ENCODE measurements at regions not wholly inside any gene's neighbourhood (a gene's known extent, or its start where the extent isn't known, plus 50 kb on each side); places are given as distances from the start of the nearest gene placed in this dataset.

GRCh38 chr6:113587078-113587699, 270.0 kb upstream of the MARCKS start:
- no peak for DNase-seq (ENCODE audit: low read depth in 2 of 3, low spot score in 1 of 3)

- DNase-seq (ENCODE audit: low read depth in 2 of 3, low spot score in 1 of 3): no peak
Measured at GRCh38 chr6:113588646-113589045, 268.5 kb upstream of the MARCKS start.

- DNase-seq (ENCODE audit: low read depth in 2 of 3, low spot score in 1 of 3): no peak
Measured at GRCh38 chr6:113591896-113592827, 265.0 kb upstream of the MARCKS start.

- DNase-seq (ENCODE audit: low read depth in 2 of 3, low spot score in 1 of 3): no peak
Measured at GRCh38 chr6:113594726-113595125, 262.4 kb upstream of the MARCKS start.

- DNase-seq (ENCODE audit: low read depth in 2 of 3, low spot score in 1 of 3): no peak
Measured at GRCh38 chr6:113595911-113596376, 261.2 kb upstream of the MARCKS start.

GRCh38 chr6:113596387-113597230, 260.5 kb upstream of the MARCKS start:
- no peak for DNase-seq (ENCODE audit: low read depth in 2 of 3, low spot score in 1 of 3)

- no peak for DNase-seq (ENCODE audit: low read depth in 2 of 3, low spot score in 1 of 3)
Measured at GRCh38 chr6:113597231-113597583, 259.9 kb upstream of the MARCKS start.

- no peak for DNase-seq (ENCODE audit: low read depth in 2 of 3, low spot score in 1 of 3)
Measured at GRCh38 chr6:113598786-113599185, 258.4 kb upstream of the MARCKS start.

GRCh38 chr6:113599444-113599843, 257.7 kb upstream of the MARCKS start:
- DNase-seq (ENCODE audit: low read depth in 2 of 3, low spot score in 1 of 3): no peak

GRCh38 chr6:113600551-113601339, 256.4 kb upstream of the MARCKS start:
- no peak for DNase-seq (ENCODE audit: low read depth in 2 of 3, low spot score in 1 of 3)

- DNase-seq (ENCODE audit: low read depth in 2 of 3, low spot score in 1 of 3): no peak
Measured at GRCh38 chr6:113607821-113608545, 249.2 kb upstream of the MARCKS start.

- DNase-seq (ENCODE audit: low read depth in 2 of 3, low spot score in 1 of 3): no peak
Measured at GRCh38 chr6:113610377-113610988, 246.7 kb upstream of the MARCKS start.

- DNase-seq (ENCODE audit: low read depth in 2 of 3, low spot score in 1 of 3): no peak
Measured at GRCh38 chr6:113616701-113617274, 240.4 kb upstream of the MARCKS start.

GRCh38 chr6:113619077-113619476, 238.1 kb upstream of the MARCKS start:
- no peak for DNase-seq (ENCODE audit: low read depth in 2 of 3, low spot score in 1 of 3)

- DNase-seq (ENCODE audit: low read depth in 2 of 3, low spot score in 1 of 3): no peak
Measured at GRCh38 chr6:113620386-113620785, 236.8 kb upstream of the MARCKS start.

GRCh38 chr6:113622254-113622653, 234.9 kb upstream of the MARCKS start:
- no peak for DNase-seq (ENCODE audit: low read depth in 2 of 3, low spot score in 1 of 3)

GRCh38 chr6:113623129-113623528, 234.0 kb upstream of the MARCKS start:
- DNase-seq (ENCODE audit: low read depth in 2 of 3, low spot score in 1 of 3): no peak

GRCh38 chr6:113625850-113626249, 231.3 kb upstream of the MARCKS start:
- DNase-seq (ENCODE audit: low read depth in 2 of 3, low spot score in 1 of 3): no peak

- DNase-seq (ENCODE audit: low read depth in 2 of 3, low spot score in 1 of 3): no peak
Measured at GRCh38 chr6:113626475-113626874, 230.7 kb upstream of the MARCKS start.
